Hepatocyte (in vitro differentiated cells): ENCODE measurements at regions not wholly inside any gene's neighbourhood (a gene's known extent, or its start where the extent isn't known, plus 50 kb on each side); places are given as distances from the start of the nearest gene placed in this dataset.

Source experiments
- EZH2 ChIP-seq: fragments of 200-600 bp; sonication (generic); IDR thresholded peaks from 2 replicates; pipeline ENCODE4 v1.6.1; 2016; ENCODE audit warnings: antibody characterized with exemption, mild to moderate bottlenecking, borderline replicate concordance
- TF ChIP-seq, protein P1 (sequence below): fragments of 200-600 bp; sonication (generic); IDR thresholded peaks from 2 replicates; pipeline ENCODE4 v1.5.1; 2016; ENCODE audit warnings: antibody characterized with exemption, mild to moderate bottlenecking; ENCODE audit not compliant: poor library complexity

DNA sequence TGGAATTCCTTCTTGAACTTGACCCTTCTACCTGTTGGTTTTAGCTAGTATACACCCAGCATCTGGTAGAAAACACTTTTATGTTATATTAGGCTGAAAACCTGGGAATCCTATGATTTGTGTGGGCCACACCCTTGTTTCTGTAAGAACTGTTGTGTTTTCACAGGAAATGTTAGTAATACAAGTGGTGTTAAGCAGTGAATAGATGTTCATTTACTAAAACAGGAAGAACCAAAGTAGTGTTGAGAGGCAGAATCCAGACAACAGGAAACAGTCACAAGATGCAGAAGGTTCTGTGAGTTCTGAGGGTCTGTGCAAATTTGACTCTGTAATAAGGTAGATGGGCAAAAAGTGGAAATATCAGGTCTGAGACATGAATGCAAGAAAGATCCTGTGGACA lies 73.0 kb upstream of the RAI14 start:
- TF ChIP-seq, protein P1, sequence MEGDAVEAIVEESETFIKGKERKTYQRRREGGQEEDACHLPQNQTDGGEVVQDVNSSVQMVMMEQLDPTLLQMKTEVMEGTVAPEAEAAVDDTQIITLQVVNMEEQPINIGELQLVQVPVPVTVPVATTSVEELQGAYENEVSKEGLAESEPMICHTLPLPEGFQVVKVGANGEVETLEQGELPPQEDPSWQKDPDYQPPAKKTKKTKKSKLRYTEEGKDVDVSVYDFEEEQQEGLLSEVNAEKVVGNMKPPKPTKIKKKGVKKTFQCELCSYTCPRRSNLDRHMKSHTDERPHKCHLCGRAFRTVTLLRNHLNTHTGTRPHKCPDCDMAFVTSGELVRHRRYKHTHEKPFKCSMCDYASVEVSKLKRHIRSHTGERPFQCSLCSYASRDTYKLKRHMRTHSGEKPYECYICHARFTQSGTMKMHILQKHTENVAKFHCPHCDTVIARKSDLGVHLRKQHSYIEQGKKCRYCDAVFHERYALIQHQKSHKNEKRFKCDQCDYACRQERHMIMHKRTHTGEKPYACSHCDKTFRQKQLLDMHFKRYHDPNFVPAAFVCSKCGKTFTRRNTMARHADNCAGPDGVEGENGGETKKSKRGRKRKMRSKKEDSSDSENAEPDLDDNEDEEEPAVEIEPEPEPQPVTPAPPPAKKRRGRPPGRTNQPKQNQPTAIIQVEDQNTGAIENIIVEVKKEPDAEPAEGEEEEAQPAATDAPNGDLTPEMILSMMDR: no peak
- TF ChIP-seq EZH2: no peak
